ENCODE measurements at regions not wholly inside any gene's neighbourhood (a gene's known extent, or its start where the extent isn't known, plus 50 kb on each side); places are given as distances from the start of the nearest gene placed in this dataset.
"Not testable (repeated sequence)": the region's sequence is repeated elsewhere in the genome, so short reads cannot be mapped to it uniquely, and the experiment has no call there.

DNA sequence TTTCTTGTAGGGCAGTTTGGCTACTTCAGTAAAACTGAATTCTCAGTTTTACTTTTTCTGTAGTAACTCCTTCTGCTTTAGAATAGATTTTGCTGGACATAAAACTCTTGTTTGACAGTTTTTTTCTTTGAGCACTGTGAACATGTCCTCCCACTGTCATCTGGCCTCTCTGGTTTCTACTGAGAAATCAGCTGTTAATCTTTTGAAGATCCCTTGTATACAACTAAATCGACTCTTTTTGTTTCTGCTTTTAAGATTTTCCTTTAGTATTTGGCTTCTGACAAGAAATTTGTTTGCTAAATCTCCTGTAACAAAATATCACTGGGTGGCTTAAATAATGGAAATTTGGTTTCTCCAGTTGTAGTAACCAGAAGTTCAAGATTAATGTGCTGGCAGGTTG lies 570.9 kb upstream of the RAB6C start:
- no peak overlapping the region for H3K4me3 ChIP-seq (ENCODE audit: control insufficient read depth, low read depth, low read length)
- no peak for DNase-seq (ENCODE audit: low read depth)
- TF ChIP-seq, protein P1, sequence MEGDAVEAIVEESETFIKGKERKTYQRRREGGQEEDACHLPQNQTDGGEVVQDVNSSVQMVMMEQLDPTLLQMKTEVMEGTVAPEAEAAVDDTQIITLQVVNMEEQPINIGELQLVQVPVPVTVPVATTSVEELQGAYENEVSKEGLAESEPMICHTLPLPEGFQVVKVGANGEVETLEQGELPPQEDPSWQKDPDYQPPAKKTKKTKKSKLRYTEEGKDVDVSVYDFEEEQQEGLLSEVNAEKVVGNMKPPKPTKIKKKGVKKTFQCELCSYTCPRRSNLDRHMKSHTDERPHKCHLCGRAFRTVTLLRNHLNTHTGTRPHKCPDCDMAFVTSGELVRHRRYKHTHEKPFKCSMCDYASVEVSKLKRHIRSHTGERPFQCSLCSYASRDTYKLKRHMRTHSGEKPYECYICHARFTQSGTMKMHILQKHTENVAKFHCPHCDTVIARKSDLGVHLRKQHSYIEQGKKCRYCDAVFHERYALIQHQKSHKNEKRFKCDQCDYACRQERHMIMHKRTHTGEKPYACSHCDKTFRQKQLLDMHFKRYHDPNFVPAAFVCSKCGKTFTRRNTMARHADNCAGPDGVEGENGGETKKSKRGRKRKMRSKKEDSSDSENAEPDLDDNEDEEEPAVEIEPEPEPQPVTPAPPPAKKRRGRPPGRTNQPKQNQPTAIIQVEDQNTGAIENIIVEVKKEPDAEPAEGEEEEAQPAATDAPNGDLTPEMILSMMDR (IDR thresholded peaks at IDR 0.05; ENCODE audit: control insufficient read depth, insufficient read depth, low read depth, low read length, missing control alignments), result no peak

DNA sequence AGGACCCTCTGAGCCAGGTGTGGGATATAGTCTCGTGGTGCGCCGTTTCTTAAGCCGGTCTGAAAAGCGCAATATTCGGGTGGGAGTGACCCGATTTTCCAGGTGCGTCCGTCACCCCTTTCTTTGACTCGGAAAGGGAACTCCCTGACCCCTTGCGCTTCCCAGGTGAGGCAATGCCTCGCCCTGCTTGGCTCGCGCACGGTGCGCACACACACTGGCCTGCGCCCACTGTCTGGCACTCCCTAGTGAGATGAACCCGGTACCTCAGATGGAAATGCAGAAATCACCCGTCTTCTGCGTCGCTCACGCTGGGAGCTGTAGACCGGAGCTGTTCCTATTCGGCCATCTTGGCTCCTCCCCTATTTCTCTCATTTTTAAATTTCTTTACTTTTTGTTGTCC lies 562.4 kb upstream of the RAB6C start:
- H3K4me3 ChIP-seq (ENCODE audit: control insufficient read depth, low read depth, low read length); DNase-seq (ENCODE audit: low read depth): not testable (repeated sequence)

DNA sequence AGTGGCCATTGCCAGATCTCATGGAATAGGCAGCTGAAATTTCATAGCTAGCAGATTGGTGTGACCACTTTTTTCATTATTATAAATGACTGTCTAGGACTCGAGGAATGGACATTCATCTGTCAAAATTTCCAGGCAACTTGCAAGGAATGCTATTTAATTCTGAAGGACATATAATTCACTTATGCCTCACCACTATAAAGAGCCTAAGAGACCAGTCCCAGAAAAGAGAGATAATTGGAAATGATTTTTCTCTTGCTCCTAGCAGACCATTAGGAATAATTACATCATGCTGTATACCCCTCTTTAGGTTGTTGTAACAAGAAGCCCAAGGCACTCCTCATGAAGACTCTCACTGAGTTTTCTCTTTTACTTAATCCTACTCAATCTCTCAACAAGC lies 557.4 kb upstream of the RAB6C start:
- TF ChIP-seq, protein P1 (IDR thresholded peaks at IDR 0.05; ENCODE audit: control insufficient read depth, insufficient read depth, low read depth, low read length, missing control alignments), result no peak
- no peak for DNase-seq (ENCODE audit: low read depth)
- no peak overlapping the region for H3K4me3 ChIP-seq (ENCODE audit: control insufficient read depth, low read depth, low read length)

DNA sequence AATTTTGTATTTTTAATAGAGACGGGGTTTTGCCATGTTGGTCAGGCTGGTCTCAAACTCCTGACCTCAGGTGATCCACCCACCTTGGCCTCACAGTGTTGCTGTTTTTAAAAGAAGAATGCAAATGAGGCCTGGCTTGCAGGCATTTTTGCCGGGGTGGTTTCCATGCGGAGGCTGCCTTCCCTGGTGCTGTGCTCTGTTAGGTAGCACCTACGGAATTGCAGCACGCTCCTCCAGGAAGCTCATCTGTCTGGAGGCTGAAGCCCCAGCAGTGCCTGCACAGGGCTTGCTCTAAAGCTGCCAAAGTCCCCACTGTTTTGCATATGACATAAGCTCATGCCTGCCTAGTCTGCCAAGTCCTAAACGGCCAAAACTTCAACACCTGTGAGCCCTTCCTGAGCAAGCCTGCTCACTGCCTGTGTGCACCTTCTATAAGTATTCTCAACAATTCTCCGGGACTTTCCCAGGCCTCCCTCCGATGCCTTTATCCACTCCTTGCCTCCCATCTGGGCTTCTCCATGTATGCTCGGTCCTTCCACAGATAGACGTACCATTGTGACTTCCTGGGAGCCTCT lies 551.3 kb upstream of the RAB6C start:
- no peak overlapping the region for H3K4me3 ChIP-seq (ENCODE audit: control insufficient read depth, low read depth, low read length)
- DNase-seq (ENCODE audit: low read depth), result no peak
- TF ChIP-seq, protein P1 (IDR thresholded peaks at IDR 0.05; ENCODE audit: control insufficient read depth, insufficient read depth, low read depth, low read length, missing control alignments), result no peak

DNA sequence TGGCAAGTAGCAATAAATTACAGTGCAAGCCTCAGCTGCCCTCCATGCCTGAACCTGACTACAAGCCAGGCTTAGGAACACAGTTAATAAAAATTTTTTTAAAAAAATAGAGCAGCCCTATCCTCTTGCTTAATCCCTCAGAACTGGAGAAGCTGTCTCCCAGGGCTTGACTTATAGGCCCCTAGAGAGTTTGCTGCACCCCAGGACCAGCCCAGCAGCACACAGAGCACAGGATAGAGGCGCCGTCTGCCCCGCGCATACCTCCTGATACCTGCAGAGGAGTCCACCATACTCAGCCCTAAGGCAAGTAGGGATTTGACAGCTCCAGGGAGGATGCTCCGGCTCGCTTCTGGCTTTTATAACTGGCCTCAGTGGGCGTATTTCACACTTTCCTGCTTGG lies 548.6 kb upstream of the RAB6C start:
- no peak overlapping the region for H3K4me3 ChIP-seq (ENCODE audit: control insufficient read depth, low read depth, low read length)
- TF ChIP-seq, protein P1 (IDR thresholded peaks at IDR 0.05; ENCODE audit: control insufficient read depth, insufficient read depth, low read depth, low read length, missing control alignments), result no peak
- DNase-seq (ENCODE audit: low read depth), result no peak

DNA sequence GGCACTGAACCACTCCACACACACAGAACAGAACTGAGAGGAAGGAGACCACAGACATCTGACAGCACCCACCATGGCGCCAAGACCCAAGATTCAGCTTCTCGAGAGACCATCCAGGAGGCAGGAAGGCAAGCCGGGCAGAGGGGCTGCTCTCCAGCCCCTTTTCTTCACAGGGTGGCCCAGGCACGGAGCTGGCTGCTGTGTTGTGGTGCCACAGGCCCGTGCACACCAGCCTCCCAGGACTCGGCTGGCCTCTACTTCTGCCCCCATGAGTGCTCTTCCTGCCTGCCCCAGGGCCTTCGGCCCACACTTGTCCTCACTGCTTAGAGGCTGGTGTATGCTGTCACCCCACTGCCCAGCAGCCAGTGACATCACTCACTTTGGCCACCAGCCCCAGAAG lies 547.6 kb upstream of the RAB6C start:
- DNase-seq (ENCODE audit: low read depth), result no peak
- no peak overlapping the region for H3K4me3 ChIP-seq (ENCODE audit: control insufficient read depth, low read depth, low read length)
- TF ChIP-seq, protein P1 (IDR thresholded peaks at IDR 0.05; ENCODE audit: control insufficient read depth, insufficient read depth, low read depth, low read length, missing control alignments), result no peak

DNA sequence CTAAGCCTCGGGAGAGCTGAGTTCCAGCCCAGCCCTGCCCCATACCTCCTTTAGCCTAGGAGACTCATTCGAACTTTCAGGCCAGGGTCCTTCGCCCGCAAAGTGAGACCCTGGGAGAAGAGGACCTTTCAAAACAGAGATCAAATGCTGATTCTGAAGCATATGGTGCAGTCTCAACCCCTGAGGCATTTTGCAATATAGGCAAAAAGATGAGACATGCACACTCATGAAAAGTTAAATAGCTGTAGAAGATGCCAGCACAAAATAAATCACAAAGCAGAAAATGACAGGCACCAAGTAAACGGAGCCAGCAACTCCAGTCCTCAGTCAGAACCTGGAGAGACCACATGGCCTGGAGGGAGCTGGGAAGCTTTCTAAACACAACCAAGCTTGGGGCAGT lies 542.7 kb upstream of the RAB6C start:
- no peak for DNase-seq (ENCODE audit: low read depth)
- no peak overlapping the region for H3K4me3 ChIP-seq (ENCODE audit: control insufficient read depth, low read depth, low read length)
- TF ChIP-seq, protein P1 (IDR thresholded peaks at IDR 0.05; ENCODE audit: control insufficient read depth, insufficient read depth, low read depth, low read length, missing control alignments), result no peak
